ENCODE measurements at regions not wholly inside any gene's neighbourhood (a gene's known extent, or its start where the extent isn't known, plus 50 kb on each side); places are given as distances from the start of the nearest gene placed in this dataset.

GRCh38 chr7:86190351-86190750 lies 453.4 kb upstream of the GRM3 start:
- Histone ChIP-seq H2AFZ (ENCODE audit: low read depth, low read length, poor library complexity, severe bottlenecking) (no peak overlapping the region), H3K9me2 (ENCODE audit: insufficient read depth) (no peaks in the 10 kb centered on the region), H3K4me3 (replicated peaks in 1 of 2; ENCODE audit: low read depth in 1 of 2, low read length in 2 of 2) (no peak overlapping the region), H3K79me2 (ENCODE audit: insufficient read depth, low read length) (no peaks in the 10 kb centered on the region), H3K27me3 (ENCODE audit: insufficient read depth, low read length) (no peaks in the 10 kb centered on the region), H3K9me3 (ENCODE audit: control insufficient read depth in 1 of 2, insufficient read depth in 1 of 2, low read depth in 1 of 2, low read length in 2 of 2) (no peaks in the 10 kb centered on the region), H3K4me2 (ENCODE audit: low read length) (no peak overlapping the region), H3K27ac (ENCODE audit: low read depth, low read length) (no peak overlapping the region), H4K20me1 (ENCODE audit: insufficient read depth) (no peaks in the 10 kb centered on the region; the same call in 1 of the 2 replicates), H3K9ac (ENCODE audit: low read length) (no peak overlapping the region), H3K4me1 (ENCODE audit: control insufficient read depth in 1 of 2, insufficient read depth in 2 of 2, low read length in 2 of 2) (no peaks in the 10 kb centered on the region), H3K36me3 (ENCODE audit: control insufficient read depth in 1 of 2, insufficient read depth in 2 of 2, low read length in 2 of 2) (no peaks in the 10 kb centered on the region)
- POLR2A ChIA-PET, result no interaction called here
- CTCF ChIA-PET, result no interaction called here
- TF ChIP-seq CBX3 (IDR thresholded peaks at IDR 0.05; ENCODE audit: low read depth) (no peak), EZH2 (IDR thresholded peaks at IDR 0.05) (no peak), ZNF274 (IDR thresholded peaks at IDR 0.05; ENCODE audit: low read depth, low read length) (no peak), EZH2phosphoT487 (IDR thresholded peaks at IDR 0.05; ENCODE audit: borderline replicate concordance) (no peak), TCF7L2 (IDR thresholded peaks at IDR 0.05; ENCODE audit: borderline replicate concordance, extremely low read depth, insufficient read depth, insufficient read length) (no peak), FOSL1 (IDR thresholded peaks at IDR 0.05; ENCODE audit: low read depth) (no peak), POLR2A (IDR thresholded peaks at IDR 0.05; ENCODE audit: borderline replicate concordance, extremely low read depth, insufficient read depth, insufficient read length) (no peak), ZFX (IDR thresholded peaks at IDR 0.05) (no peak), YY1 (IDR thresholded peaks at IDR 0.05; ENCODE audit: extremely low read depth, insufficient replicate concordance, low read depth, low read length) (no peak), CEBPB (IDR thresholded peaks at IDR 0.05; ENCODE audit: low read depth) (no peak)
- TF ChIP-seq, protein P1, sequence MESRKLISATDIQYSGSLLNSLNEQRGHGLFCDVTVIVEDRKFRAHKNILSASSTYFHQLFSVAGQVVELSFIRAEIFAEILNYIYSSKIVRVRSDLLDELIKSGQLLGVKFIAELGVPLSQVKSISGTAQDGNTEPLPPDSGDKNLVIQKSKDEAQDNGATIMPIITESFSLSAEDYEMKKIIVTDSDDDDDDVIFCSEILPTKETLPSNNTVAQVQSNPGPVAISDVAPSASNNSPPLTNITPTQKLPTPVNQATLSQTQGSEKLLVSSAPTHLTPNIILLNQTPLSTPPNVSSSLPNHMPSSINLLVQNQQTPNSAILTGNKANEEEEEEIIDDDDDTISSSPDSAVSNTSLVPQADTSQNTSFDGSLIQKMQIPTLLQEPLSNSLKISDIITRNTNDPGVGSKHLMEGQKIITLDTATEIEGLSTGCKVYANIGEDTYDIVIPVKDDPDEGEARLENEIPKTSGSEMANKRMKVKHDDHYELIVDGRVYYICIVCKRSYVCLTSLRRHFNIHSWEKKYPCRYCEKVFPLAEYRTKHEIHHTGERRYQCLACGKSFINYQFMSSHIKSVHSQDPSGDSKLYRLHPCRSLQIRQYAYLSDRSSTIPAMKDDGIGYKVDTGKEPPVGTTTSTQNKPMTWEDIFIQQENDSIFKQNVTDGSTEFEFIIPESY (IDR thresholded peaks at IDR 0.05; ENCODE audit: extremely low read depth, insufficient replicate concordance, low read length), result no peak
- intact Hi-C loops (cut with micrococcal nuclease), result no loop called here
- no peak for ATAC-seq
- RAD21 ChIA-PET (ENCODE audit: low non-redundant PET in 1 of 2, low total read pairs in 2 of 2, uncharacterized antibody in 2 of 2, unreplicated experiment in 2 of 2), result no interaction called here
- DNase-seq (ENCODE audit: low read depth, low spot score), result no peak
- BruUV-seq (replicated peaks), result no TSS peak
